ENCODE measurements at regions not wholly inside any gene's neighbourhood (a gene's known extent, or its start where the extent isn't known, plus 50 kb on each side); places are given as distances from the start of the nearest gene placed in this dataset.

GRCh38 chr5:166014256-166014655 lies 2277.2 kb upstream of the WWC1 start:
- Histone ChIP-seq H3K4me2 (ENCODE audit: low read length) (no peak overlapping the region), H4K20me1 (ENCODE audit: insufficient read depth) (no peaks in the 10 kb centered on the region), H2AFZ (ENCODE audit: low read depth, low read length) (no peak overlapping the region), H3K36me3 (ENCODE audit: insufficient read depth, low read length) (no peaks in the 10 kb centered on the region), H3F3A (ENCODE audit: insufficient read depth, low read length, poor library complexity, severe bottlenecking) (no peaks in the 10 kb centered on the region), H3K79me2 (replicated peaks; ENCODE audit: insufficient read depth, low read length) (no peaks in the 10 kb centered on the region), H3K9me3 (ENCODE audit: low read length) (no peaks in the 10 kb centered on the region), H3K27me3 (ENCODE audit: insufficient read depth, low read depth, low read length) (no peaks in the 10 kb centered on the region), H3K9ac (ENCODE audit: low read length) (no peak overlapping the region), H3K9me2 (ENCODE audit: insufficient read depth, low read length) (no peaks in the 10 kb centered on the region), H3K27ac (ENCODE audit: low read length) (no peak overlapping the region), H3K4me3 (ENCODE audit: low read length) (no peak overlapping the region)
- no peak for TF ChIP-seq POLR2AphosphoS5 (IDR thresholded peaks at IDR 0.05)
- no peak for TF ChIP-seq EP300 (conservative IDR thresholded peaks at IDR 0.05; ENCODE audit: poor library complexity, severe bottlenecking)
- TF ChIP-seq RAD21 (conservative IDR thresholded peaks at IDR 0.05) = no peak
- TF ChIP-seq TAF1 (IDR thresholded peaks at IDR 0.05; ENCODE audit: low read depth) = no peak
- no peak for TF ChIP-seq CTCF (IDR thresholded peaks at IDR 0.05; ENCODE audit: poor library complexity, severe bottlenecking)
- TF ChIP-seq REST (IDR thresholded peaks at IDR 0.05; ENCODE audit: borderline replicate concordance) = no peak
- no peak for TF ChIP-seq MXI1 (conservative IDR thresholded peaks at IDR 0.05; ENCODE audit: poor library complexity, severe bottlenecking)

GRCh38 chr5:166018716-166019115 lies 2272.7 kb upstream of the WWC1 start:
- Histone ChIP-seq H3K4me2 (ENCODE audit: low read length) (no peak overlapping the region), H3K9me3 (ENCODE audit: low read length) (no peaks in the 10 kb centered on the region), H2AFZ (ENCODE audit: low read depth, low read length) (no peak overlapping the region), H3F3A (ENCODE audit: insufficient read depth, low read length, poor library complexity, severe bottlenecking) (no peaks in the 10 kb centered on the region), H3K36me3 (ENCODE audit: insufficient read depth, low read length) (no peaks in the 10 kb centered on the region), H3K79me2 (replicated peaks; ENCODE audit: insufficient read depth, low read length) (no peaks in the 10 kb centered on the region), H3K27ac (ENCODE audit: low read length) (no peak overlapping the region), H3K9me2 (ENCODE audit: insufficient read depth, low read length) (no peaks in the 10 kb centered on the region), H4K20me1 (ENCODE audit: insufficient read depth) (no peaks in the 10 kb centered on the region), H3K27me3 (ENCODE audit: insufficient read depth, low read depth, low read length) (no peaks in the 10 kb centered on the region), H3K9ac (ENCODE audit: low read length) (no peak overlapping the region), H3K4me3 (ENCODE audit: low read length) (no peak overlapping the region)
- no peak for TF ChIP-seq POLR2AphosphoS5 (IDR thresholded peaks at IDR 0.05)
- TF ChIP-seq TAF1 (IDR thresholded peaks at IDR 0.05; ENCODE audit: low read depth) = no peak
- no peak for TF ChIP-seq RAD21 (conservative IDR thresholded peaks at IDR 0.05)
- TF ChIP-seq SMC3 (conservative IDR thresholded peaks at IDR 0.05; ENCODE audit: poor library complexity) = no peak
- no peak for TF ChIP-seq CTCF (IDR thresholded peaks at IDR 0.05; ENCODE audit: poor library complexity, severe bottlenecking)
- peak; percentile 53 for TF ChIP-seq EP300 (conservative IDR thresholded peaks at IDR 0.05; ENCODE audit: poor library complexity, severe bottlenecking)
- TF ChIP-seq REST (IDR thresholded peaks at IDR 0.05; ENCODE audit: borderline replicate concordance) = no peak
- TF ChIP-seq MXI1 (conservative IDR thresholded peaks at IDR 0.05; ENCODE audit: poor library complexity, severe bottlenecking) = no peak
- no peak for TF ChIP-seq EZH2 (IDR thresholded peaks at IDR 0.05; ENCODE audit: borderline replicate concordance, insufficient read depth, low read length, poor library complexity, severe bottlenecking)
